Ishikawa (cell line): ENCODE measurements at regions not wholly inside any gene's neighbourhood (a gene's known extent, or its start where the extent isn't known, plus 50 kb on each side); places are given as distances from the start of the nearest gene placed in this dataset.

ENCODE experiments used
- CEBPB ChIP-seq: IDR thresholded peaks from 2 replicates; pipeline ENCODE4 v1.6.1; 2012
- CREB1 ChIP-seq: IDR thresholded peaks from 2 replicates; pipeline ENCODE4 v1.6.1; 2012; ENCODE audit warnings: low read depth
- EGR1 ChIP-seq: IDR thresholded peaks from 2 replicates; pipeline ENCODE4 v1.6.1; 2012
- EP300 ChIP-seq: IDR thresholded peaks from 2 replicates; pipeline ENCODE4 v1.6.1; 2012; ENCODE audit warnings: borderline replicate concordance
- FOXM1 ChIP-seq: IDR thresholded peaks from 2 replicates; pipeline ENCODE4 v1.6.1; 2012; ENCODE audit warnings: low read depth, borderline replicate concordance
- NFIC ChIP-seq: IDR thresholded peaks from 2 replicates; pipeline ENCODE4 v1.6.1; 2012
- RAD21 ChIP-seq: IDR thresholded peaks from 2 replicates; pipeline ENCODE4 v1.6.1; 2012; ENCODE audit warnings: low read depth
- TCF12 ChIP-seq: IDR thresholded peaks from 2 replicates; pipeline ENCODE4 v1.6.1; 2012; ENCODE audit warnings: low read depth
- TEAD4 ChIP-seq: IDR thresholded peaks from 2 replicates; pipeline ENCODE4 v1.6.1; 2012
- YY1 ChIP-seq: IDR thresholded peaks from 2 replicates; pipeline ENCODE4 v1.6.1; 2012; ENCODE audit warnings: low read depth
- ZBTB7A ChIP-seq: IDR thresholded peaks from 2 replicates; pipeline ENCODE4 v1.6.1; 2012; ENCODE audit warnings: low read depth
- TF ChIP-seq, protein P1 (sequence below): IDR thresholded peaks from 2 replicates; pipeline ENCODE4 v1.6.1; 2012; ENCODE audit warnings: low read depth, mild to moderate bottlenecking
- TF ChIP-seq, protein P2 (sequence below): IDR thresholded peaks from 2 replicates; pipeline ENCODE4 v1.6.1; 2012
- TF ChIP-seq, protein P3 (sequence below): IDR thresholded peaks from 2 replicates; pipeline ENCODE4 v1.6.1; 2012

DNA sequence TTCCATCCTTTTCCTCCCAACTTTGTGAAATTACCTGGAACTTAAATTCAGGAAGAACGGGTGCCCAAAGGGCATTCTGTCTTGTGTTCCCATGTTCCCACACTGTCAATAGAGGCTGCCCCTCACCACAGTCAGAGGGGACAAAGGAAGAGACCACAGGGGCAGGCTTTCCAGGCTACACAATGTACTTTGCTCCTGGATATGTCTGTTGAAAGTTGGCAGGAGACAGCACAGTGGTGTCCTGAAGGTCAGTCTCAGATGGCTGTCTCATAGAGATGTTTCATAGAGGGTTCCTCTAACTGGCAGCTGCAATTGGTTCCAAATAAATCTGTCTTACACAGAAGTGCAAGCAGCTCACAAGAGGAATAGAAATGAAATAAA lies 107.8 kb upstream of the TGFBR2 start:
- TF ChIP-seq EP300 (no peak), RAD21 (no peak), CEBPB (no peak), TCF12 (no peak), FOXM1 (no peak), CREB1 (no peak), ZBTB7A (no peak), YY1 (no peak), NFIC (no peak), EGR1 (no peak), TEAD4 (no peak)
- TF ChIP-seq, protein P1, sequence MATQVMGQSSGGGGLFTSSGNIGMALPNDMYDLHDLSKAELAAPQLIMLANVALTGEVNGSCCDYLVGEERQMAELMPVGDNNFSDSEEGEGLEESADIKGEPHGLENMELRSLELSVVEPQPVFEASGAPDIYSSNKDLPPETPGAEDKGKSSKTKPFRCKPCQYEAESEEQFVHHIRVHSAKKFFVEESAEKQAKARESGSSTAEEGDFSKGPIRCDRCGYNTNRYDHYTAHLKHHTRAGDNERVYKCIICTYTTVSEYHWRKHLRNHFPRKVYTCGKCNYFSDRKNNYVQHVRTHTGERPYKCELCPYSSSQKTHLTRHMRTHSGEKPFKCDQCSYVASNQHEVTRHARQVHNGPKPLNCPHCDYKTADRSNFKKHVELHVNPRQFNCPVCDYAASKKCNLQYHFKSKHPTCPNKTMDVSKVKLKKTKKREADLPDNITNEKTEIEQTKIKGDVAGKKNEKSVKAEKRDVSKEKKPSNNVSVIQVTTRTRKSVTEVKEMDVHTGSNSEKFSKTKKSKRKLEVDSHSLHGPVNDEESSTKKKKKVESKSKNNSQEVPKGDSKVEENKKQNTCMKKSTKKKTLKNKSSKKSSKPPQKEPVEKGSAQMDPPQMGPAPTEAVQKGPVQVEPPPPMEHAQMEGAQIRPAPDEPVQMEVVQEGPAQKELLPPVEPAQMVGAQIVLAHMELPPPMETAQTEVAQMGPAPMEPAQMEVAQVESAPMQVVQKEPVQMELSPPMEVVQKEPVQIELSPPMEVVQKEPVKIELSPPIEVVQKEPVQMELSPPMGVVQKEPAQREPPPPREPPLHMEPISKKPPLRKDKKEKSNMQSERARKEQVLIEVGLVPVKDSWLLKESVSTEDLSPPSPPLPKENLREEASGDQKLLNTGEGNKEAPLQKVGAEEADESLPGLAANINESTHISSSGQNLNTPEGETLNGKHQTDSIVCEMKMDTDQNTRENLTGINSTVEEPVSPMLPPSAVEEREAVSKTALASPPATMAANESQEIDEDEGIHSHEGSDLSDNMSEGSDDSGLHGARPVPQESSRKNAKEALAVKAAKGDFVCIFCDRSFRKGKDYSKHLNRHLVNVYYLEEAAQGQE, result no peak
- TF ChIP-seq, protein P2, sequence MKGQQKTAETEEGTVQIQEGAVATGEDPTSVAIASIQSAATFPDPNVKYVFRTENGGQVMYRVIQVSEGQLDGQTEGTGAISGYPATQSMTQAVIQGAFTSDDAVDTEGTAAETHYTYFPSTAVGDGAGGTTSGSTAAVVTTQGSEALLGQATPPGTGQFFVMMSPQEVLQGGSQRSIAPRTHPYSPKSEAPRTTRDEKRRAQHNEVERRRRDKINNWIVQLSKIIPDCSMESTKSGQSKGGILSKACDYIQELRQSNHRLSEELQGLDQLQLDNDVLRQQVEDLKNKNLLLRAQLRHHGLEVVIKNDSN, result no peak
- TF ChIP-seq, protein P3, sequence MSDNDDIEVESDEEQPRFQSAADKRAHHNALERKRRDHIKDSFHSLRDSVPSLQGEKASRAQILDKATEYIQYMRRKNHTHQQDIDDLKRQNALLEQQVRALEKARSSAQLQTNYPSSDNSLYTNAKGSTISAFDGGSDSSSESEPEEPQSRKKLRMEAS, result no peak
